Ishikawa (cell line): ENCODE measurements at regions not wholly inside any gene's neighbourhood (a gene's known extent, or its start where the extent isn't known, plus 50 kb on each side); places are given as distances from the start of the nearest gene placed in this dataset.

Experiments
- CEBPB ChIP-seq: IDR thresholded peaks from 2 replicates; pipeline ENCODE4 v1.6.1; 2012
- CREB1 ChIP-seq: IDR thresholded peaks from 2 replicates; pipeline ENCODE4 v1.6.1; 2012; ENCODE audit warnings: low read depth
- EGR1 ChIP-seq: IDR thresholded peaks from 2 replicates; pipeline ENCODE4 v1.6.1; 2012
- EP300 ChIP-seq: IDR thresholded peaks from 2 replicates; pipeline ENCODE4 v1.6.1; 2012; ENCODE audit warnings: borderline replicate concordance
- FOXM1 ChIP-seq: IDR thresholded peaks from 2 replicates; pipeline ENCODE4 v1.6.1; 2012; ENCODE audit warnings: low read depth, borderline replicate concordance
- NFIC ChIP-seq: IDR thresholded peaks from 2 replicates; pipeline ENCODE4 v1.6.1; 2012
- RAD21 ChIP-seq: IDR thresholded peaks from 2 replicates; pipeline ENCODE4 v1.6.1; 2012; ENCODE audit warnings: low read depth
- TAF1 ChIP-seq: IDR thresholded peaks from 2 replicates; pipeline ENCODE4 v1.6.1; 2012; ENCODE audit warnings: low read depth, mild to moderate bottlenecking
- TCF12 ChIP-seq: IDR thresholded peaks from 2 replicates; pipeline ENCODE4 v1.6.1; 2012; ENCODE audit warnings: low read depth
- TEAD4 ChIP-seq: IDR thresholded peaks from 2 replicates; pipeline ENCODE4 v1.6.1; 2012
- YY1 ChIP-seq: IDR thresholded peaks from 2 replicates; pipeline ENCODE4 v1.6.1; 2012; ENCODE audit warnings: low read depth
- ZBTB7A ChIP-seq: IDR thresholded peaks from 2 replicates; pipeline ENCODE4 v1.6.1; 2012; ENCODE audit warnings: low read depth
- TF ChIP-seq, protein P1 (sequence below): IDR thresholded peaks from 2 replicates; pipeline ENCODE4 v1.6.1; 2012
- TF ChIP-seq, protein P2 (sequence below): IDR thresholded peaks from 2 replicates; pipeline ENCODE4 v1.6.1; 2012; ENCODE audit warnings: low read depth, mild to moderate bottlenecking
- TF ChIP-seq, protein P3 (sequence below): IDR thresholded peaks from 2 replicates; pipeline ENCODE4 v1.6.1; 2012

DNA sequence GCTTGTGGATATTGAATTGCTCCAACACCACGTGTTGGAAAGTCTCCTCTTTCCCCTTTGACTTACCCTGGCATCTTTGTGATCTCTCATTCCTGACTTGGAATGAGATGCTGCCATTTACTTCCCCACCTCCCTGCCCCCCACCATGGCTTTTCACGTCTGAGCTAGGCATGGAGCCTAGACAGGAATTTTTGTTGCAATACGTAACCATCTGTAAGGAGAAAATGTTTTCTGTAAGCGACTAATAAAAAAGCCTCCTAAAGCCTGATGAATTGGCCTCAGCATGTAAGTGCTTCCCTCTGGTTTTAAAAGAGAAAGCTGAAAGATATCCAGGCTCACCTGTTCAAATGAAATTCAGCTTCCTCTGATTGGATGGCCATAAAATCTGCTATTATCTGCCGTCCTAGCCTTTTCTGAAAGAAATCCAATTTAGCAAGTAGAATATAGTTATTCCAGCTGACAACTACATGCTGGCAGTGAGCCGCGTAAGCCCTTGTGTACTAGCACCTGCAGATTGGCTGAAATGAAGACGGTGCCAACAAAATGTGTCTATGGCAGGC, 200.1 kb downstream of the NSG2 start:
- TF ChIP-seq YY1 (no peak), TEAD4 (no peak), EP300 (no peak), CEBPB (no peak), TAF1 (no peak), EGR1 (no peak), TCF12 (no peak), ZBTB7A (no peak), FOXM1 (no peak), RAD21 (no peak), CREB1 (no peak), NFIC (no peak)
- TF ChIP-seq, protein P1, sequence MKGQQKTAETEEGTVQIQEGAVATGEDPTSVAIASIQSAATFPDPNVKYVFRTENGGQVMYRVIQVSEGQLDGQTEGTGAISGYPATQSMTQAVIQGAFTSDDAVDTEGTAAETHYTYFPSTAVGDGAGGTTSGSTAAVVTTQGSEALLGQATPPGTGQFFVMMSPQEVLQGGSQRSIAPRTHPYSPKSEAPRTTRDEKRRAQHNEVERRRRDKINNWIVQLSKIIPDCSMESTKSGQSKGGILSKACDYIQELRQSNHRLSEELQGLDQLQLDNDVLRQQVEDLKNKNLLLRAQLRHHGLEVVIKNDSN: no peak
- TF ChIP-seq, protein P2, sequence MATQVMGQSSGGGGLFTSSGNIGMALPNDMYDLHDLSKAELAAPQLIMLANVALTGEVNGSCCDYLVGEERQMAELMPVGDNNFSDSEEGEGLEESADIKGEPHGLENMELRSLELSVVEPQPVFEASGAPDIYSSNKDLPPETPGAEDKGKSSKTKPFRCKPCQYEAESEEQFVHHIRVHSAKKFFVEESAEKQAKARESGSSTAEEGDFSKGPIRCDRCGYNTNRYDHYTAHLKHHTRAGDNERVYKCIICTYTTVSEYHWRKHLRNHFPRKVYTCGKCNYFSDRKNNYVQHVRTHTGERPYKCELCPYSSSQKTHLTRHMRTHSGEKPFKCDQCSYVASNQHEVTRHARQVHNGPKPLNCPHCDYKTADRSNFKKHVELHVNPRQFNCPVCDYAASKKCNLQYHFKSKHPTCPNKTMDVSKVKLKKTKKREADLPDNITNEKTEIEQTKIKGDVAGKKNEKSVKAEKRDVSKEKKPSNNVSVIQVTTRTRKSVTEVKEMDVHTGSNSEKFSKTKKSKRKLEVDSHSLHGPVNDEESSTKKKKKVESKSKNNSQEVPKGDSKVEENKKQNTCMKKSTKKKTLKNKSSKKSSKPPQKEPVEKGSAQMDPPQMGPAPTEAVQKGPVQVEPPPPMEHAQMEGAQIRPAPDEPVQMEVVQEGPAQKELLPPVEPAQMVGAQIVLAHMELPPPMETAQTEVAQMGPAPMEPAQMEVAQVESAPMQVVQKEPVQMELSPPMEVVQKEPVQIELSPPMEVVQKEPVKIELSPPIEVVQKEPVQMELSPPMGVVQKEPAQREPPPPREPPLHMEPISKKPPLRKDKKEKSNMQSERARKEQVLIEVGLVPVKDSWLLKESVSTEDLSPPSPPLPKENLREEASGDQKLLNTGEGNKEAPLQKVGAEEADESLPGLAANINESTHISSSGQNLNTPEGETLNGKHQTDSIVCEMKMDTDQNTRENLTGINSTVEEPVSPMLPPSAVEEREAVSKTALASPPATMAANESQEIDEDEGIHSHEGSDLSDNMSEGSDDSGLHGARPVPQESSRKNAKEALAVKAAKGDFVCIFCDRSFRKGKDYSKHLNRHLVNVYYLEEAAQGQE: no peak
- TF ChIP-seq, protein P3, sequence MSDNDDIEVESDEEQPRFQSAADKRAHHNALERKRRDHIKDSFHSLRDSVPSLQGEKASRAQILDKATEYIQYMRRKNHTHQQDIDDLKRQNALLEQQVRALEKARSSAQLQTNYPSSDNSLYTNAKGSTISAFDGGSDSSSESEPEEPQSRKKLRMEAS: no peak

DNA sequence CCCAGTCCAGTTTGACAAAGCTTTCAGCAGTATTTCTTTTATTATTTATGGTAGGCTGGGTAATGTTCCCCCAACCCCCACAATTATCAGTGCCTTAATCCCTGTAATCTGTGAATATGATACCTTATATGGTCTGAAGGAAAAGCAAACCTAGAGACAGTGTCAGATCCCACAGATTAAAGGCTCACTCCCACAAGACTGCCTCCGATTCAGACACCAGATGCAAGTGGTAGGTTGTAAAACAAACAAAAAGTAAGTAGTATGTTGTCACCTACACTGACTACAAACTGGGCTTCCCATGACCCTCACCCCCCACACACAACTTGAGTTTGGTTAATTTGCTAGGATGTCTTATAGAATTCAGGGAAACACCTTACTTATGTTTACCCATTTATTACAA, 201.2 kb downstream of the NSG2 start:
- TF ChIP-seq NFIC: no peak
- TF ChIP-seq, protein P1: no peak
- TF ChIP-seq EP300: no peak
- no peak for TF ChIP-seq CREB1
- TF ChIP-seq, protein P2: no peak
- TF ChIP-seq TAF1: no peak
- TF ChIP-seq TCF12: no peak
- TF ChIP-seq RAD21: no peak

DNA sequence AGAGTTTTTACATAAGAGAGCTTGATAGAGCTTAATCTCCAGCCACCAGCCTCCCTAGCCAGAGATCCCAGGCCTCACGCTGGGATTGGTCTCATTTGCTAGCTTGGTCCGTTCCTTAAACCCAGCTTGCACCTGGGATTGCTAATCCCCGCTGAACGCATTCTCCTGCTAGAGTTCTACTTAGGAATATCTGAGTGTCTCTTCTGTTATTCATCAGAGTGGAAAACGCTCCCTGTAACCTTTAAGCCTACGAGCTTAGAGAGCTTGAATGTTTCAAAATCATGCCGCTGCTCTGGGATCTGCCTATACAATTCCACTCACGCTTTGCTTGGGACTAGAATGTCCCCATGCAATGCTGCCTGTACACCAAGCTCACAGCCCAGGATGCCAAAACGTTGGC, 201.8 kb downstream of the NSG2 start:
- TF ChIP-seq TCF12 (no peak), CEBPB (no peak), CREB1 (no peak), RAD21 (no peak), NFIC (no peak), FOXM1 (no peak), EP300 (no peak), TEAD4 (no peak)
- TF ChIP-seq, protein P1: no peak
- TF ChIP-seq, protein P3: no peak

DNA sequence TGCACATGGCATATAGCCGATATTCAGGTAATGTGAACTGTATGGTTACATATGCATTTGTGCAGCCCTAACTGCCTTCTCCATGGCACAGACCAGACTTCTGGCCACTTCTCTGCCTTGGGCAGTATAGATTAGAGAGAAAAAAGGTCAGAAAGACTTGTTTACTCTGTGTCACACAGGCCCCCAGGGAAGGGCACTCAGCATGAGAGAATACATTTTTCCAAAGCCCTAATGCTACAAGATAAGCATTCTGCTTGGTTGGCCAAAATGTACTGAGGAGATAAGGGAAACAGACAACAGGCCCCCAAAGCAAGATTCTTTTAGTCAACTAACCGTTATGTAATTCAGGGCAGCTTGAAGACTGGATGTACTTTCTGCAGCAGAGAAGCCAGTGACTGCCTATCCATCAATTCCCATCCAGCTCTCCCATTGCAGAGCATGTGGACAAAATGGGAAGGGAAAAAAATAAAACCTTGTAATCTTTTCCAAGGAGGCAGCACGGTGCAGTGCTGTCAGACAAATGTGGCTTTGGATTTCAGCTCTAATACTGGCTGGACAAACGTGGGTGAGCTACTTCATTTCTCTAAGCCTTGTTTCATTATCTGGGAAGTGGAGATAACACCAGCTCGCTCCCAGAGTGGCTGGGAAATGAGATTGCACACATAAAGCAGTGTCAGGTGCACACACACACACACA, 205.9 kb downstream of the NSG2 start:
- TF ChIP-seq EP300 (no peak), NFIC (no peak), RAD21 (no peak), FOXM1 (no peak), YY1 (no peak), CEBPB (no peak), CREB1 (no peak), EGR1 (no peak), ZBTB7A (no peak), TAF1 (no peak), TCF12 (no peak), TEAD4 (no peak)
- TF ChIP-seq, protein P2: no peak
- TF ChIP-seq, protein P3: no peak
- TF ChIP-seq, protein P1: no peak
